Uterus (tissue), 2 donors: ENCODE measurements at regions not wholly inside any gene's neighbourhood (a gene's known extent, or its start where the extent isn't known, plus 50 kb on each side); places are given as distances from the start of the nearest gene placed in this dataset.

Source experiments
- POLR2A ChIP-seq, 2 donors: fragments of 450-650 bp; IDR thresholded peaks; one replicate each; pipeline ENCODE4 v1.6.1; 2016; ENCODE audit warnings: antibody characterized with exemption in 2 of 2, mild to moderate bottlenecking in 1 of 2, moderate library complexity in 1 of 2
- TF ChIP-seq, protein P1 (sequence below), 4 experiments: fragments of 200-600 bp in 2 of 4; fragments of 450-650 bp in 2 of 4; sonication (generic) in 2 of 4; IDR thresholded peaks; one replicate each; pipeline ENCODE4 v1.5.1; 2016 to 2019; ENCODE audit warnings: antibody characterized with exemption in 4 of 4, mild to moderate bottlenecking in 2 of 4, moderate library complexity in 1 of 4

DNA sequence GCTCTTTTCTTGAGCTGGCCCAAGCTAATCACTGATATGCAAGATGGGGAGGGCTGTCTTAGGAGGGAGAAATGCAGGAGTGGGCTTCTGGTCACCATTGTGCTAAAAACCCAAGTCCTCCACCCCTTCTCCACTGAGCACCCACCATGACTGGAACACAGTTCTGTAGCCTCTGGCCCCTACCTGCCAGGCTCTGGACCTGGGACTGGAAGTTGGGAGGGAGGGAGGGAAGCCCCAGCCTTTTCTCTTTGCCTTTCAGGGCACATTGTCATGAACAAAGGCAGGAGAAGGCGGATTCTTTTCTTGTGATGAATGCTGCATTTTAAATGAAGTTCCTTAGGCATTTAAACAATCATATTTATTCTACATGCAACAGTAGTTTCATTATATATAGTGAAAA, 559.1 kb upstream of the TRPC7 start:
- TF ChIP-seq, protein P1, sequence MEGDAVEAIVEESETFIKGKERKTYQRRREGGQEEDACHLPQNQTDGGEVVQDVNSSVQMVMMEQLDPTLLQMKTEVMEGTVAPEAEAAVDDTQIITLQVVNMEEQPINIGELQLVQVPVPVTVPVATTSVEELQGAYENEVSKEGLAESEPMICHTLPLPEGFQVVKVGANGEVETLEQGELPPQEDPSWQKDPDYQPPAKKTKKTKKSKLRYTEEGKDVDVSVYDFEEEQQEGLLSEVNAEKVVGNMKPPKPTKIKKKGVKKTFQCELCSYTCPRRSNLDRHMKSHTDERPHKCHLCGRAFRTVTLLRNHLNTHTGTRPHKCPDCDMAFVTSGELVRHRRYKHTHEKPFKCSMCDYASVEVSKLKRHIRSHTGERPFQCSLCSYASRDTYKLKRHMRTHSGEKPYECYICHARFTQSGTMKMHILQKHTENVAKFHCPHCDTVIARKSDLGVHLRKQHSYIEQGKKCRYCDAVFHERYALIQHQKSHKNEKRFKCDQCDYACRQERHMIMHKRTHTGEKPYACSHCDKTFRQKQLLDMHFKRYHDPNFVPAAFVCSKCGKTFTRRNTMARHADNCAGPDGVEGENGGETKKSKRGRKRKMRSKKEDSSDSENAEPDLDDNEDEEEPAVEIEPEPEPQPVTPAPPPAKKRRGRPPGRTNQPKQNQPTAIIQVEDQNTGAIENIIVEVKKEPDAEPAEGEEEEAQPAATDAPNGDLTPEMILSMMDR (IDR thresholded peaks at IDR 0.05), result no peak
- no peak for TF ChIP-seq POLR2A (IDR thresholded peaks at IDR 0.05)
